ENCODE measurements at regions not wholly inside any gene's neighbourhood (a gene's known extent, or its start where the extent isn't known, plus 50 kb on each side); places are given as distances from the start of the nearest gene placed in this dataset.

- TF ChIP-seq, protein P1, sequence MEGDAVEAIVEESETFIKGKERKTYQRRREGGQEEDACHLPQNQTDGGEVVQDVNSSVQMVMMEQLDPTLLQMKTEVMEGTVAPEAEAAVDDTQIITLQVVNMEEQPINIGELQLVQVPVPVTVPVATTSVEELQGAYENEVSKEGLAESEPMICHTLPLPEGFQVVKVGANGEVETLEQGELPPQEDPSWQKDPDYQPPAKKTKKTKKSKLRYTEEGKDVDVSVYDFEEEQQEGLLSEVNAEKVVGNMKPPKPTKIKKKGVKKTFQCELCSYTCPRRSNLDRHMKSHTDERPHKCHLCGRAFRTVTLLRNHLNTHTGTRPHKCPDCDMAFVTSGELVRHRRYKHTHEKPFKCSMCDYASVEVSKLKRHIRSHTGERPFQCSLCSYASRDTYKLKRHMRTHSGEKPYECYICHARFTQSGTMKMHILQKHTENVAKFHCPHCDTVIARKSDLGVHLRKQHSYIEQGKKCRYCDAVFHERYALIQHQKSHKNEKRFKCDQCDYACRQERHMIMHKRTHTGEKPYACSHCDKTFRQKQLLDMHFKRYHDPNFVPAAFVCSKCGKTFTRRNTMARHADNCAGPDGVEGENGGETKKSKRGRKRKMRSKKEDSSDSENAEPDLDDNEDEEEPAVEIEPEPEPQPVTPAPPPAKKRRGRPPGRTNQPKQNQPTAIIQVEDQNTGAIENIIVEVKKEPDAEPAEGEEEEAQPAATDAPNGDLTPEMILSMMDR (IDR thresholded peaks at IDR 0.05), result no peak
- Mint-ChIP-seq H3K9me3 (peaks cover 0 to 2% (median 0%) of the 10 kb centered on the region in 7 donors), H3K27ac (no peak overlapping the region), H3K27me3 (ENCODE audit: low read depth in 3 of 3) (peaks cover 0 to 3% (median 2%) of the 10 kb centered on the region in 3 donors), H3K4me3 (no peak overlapping the region), H3K36me3 (no peaks in the 10 kb centered on the region), H3K4me1 (peaks cover 15% of the 10 kb centered on the region)
- WGBS (ENCODE audit: insufficient coverage), result no CpG with 5 or more reads among the region's 1 CpG
- no peak for DNase-seq
- no peaks in the 10 kb centered on the region for H3K36me3 ChIP-seq (replicated peaks in 1 of 2; ENCODE audit: control insufficient read depth in 1 of 2, insufficient read depth in 2 of 2, low read length in 2 of 2)
- intact Hi-C loops (cut with micrococcal nuclease), result loop anchor here in 1 of 2 donors (10.0 kb wide), 1 partner anchor 86 kb away; no protein-coding TSS in a partner anchor
- no peak overlapping the region for H3K4me3 ChIP-seq (replicated peaks in 1 of 3; ENCODE audit: low read depth in 2 of 3, low read length in 3 of 3)
- peaks cover 6 to 12% of the 10 kb centered on the region in 2 donors for H3K4me1 ChIP-seq (ENCODE audit: control insufficient read depth in 1 of 2, insufficient read depth in 2 of 2, low read length in 2 of 2)
- H3K9ac ChIP-seq (ENCODE audit: insufficient read depth, low read length, poor library complexity, severe bottlenecking), result no peak overlapping the region
- H4K20me1 ChIP-seq (ENCODE audit: insufficient read depth, low read length), result no peaks in the 10 kb centered on the region
- no peak overlapping the region for H3K4me2 ChIP-seq (replicated peaks; ENCODE audit: extremely low read depth, low read length, poor library complexity, severe bottlenecking)
- no peak overlapping the region for H2AFZ ChIP-seq (ENCODE audit: insufficient read depth, low read depth, low read length, poor library complexity, severe bottlenecking)
- H3K9me3 ChIP-seq (replicated peaks in 1 of 2; ENCODE audit: control insufficient read depth in 1 of 2, insufficient read depth in 1 of 2, low read length in 2 of 2), result peaks cover 0 to 2% of the 10 kb centered on the region in 2 donors
- H3K27ac ChIP-seq (ENCODE audit: low read depth in 1 of 2, low read length in 2 of 2), result no peak overlapping the region
- H3K79me2 ChIP-seq (ENCODE audit: insufficient read depth, low read length), result no peaks in the 10 kb centered on the region
- H3K27me3 ChIP-seq (ENCODE audit: control insufficient read depth in 2 of 2, insufficient read depth in 2 of 2, low read length in 2 of 2), result no peaks in the 10 kb centered on the region
Measured at GRCh38 chr3:187880441-187880840, 135.2 kb upstream of the BCL6 start.

- Histone ChIP-seq H3K79me2 (ENCODE audit: insufficient read depth, low read length) (no peaks in the 10 kb centered on the region), H3K36me3 (replicated peaks in 1 of 2; ENCODE audit: control insufficient read depth in 1 of 2, insufficient read depth in 2 of 2, low read length in 2 of 2) (no peaks in the 10 kb centered on the region), H4K20me1 (ENCODE audit: insufficient read depth, low read length) (no peaks in the 10 kb centered on the region), H3K4me3 (replicated peaks in 1 of 3; ENCODE audit: low read depth in 2 of 3, low read length in 3 of 3) (no peak overlapping the region), H3K9ac (ENCODE audit: insufficient read depth, low read length, poor library complexity, severe bottlenecking) (no peak overlapping the region), H3K27me3 (ENCODE audit: control insufficient read depth in 2 of 2, insufficient read depth in 2 of 2, low read length in 2 of 2) (no peaks in the 10 kb centered on the region), H2AFZ (ENCODE audit: insufficient read depth, low read depth, low read length, poor library complexity, severe bottlenecking) (no peak overlapping the region), H3K9me3 (replicated peaks in 1 of 2; ENCODE audit: control insufficient read depth in 1 of 2, insufficient read depth in 1 of 2, low read length in 2 of 2) (peaks cover 0 to 6% of the 10 kb centered on the region in 2 donors), H3K4me1 (ENCODE audit: control insufficient read depth in 1 of 2, insufficient read depth in 2 of 2, low read length in 2 of 2) (peaks cover 3 to 12% of the 10 kb centered on the region in 2 donors), H3K4me2 (replicated peaks; ENCODE audit: extremely low read depth, low read length, poor library complexity, severe bottlenecking) (no peak overlapping the region), H3K27ac (ENCODE audit: low read depth in 1 of 2, low read length in 2 of 2) (no peak overlapping the region)
- TF ChIP-seq, protein P1 (IDR thresholded peaks at IDR 0.05), result no peak
- intact Hi-C loops (cut with micrococcal nuclease), result loop anchor here in 1 of 2 donors (10.0 kb wide), 1 partner anchor 86 kb away; no protein-coding TSS in a partner anchor
- peaks cover 13% of the 10 kb centered on the region for H3K4me1 Mint-ChIP-seq
- H3K4me3 Mint-ChIP-seq, result no peak overlapping the region
- peaks cover 0 to 3% (median 2%) of the 10 kb centered on the region in 3 donors for H3K27me3 Mint-ChIP-seq (ENCODE audit: low read depth in 3 of 3)
- peaks cover 0 to 2% of the 10 kb centered on the region in 2 donors for H3K36me3 Mint-ChIP-seq
- H3K9me3 Mint-ChIP-seq, result peaks cover 1 to 6% (median 4%) of the 10 kb centered on the region in 7 donors
- no peak overlapping the region for H3K27ac Mint-ChIP-seq
- no CpG with 5 or more reads among the region's 1 CpG for WGBS (ENCODE audit: insufficient coverage)
- no peak for DNase-seq
Measured at GRCh38 chr3:187880851-187881250, 135.6 kb upstream of the BCL6 start.

Data from CD14-positive monocyte (primary cell).